ENCODE measurements at regions not wholly inside any gene's neighbourhood (a gene's known extent, or its start where the extent isn't known, plus 50 kb on each side); places are given as distances from the start of the nearest gene placed in this dataset.

DNA sequence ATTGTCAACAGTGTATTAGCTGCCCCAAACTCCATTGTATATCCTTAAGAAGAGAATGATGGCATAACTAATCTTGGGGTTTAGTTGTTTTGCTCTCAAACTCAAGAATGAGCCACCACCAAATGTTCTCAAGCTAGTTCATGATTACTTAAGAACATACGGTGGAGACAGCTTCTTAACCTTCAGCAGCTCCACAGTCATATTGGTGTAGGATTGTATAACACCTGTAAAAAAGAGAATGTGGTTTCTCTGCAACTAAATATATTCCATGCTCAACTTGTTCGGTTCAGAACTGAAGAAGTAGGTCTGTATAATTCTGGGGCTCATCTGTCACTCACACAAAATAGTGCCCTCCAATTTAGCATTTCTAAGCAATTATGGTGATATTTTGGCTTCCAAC is 177.9 kb upstream of the DUSP10 start:
- no peak for DNase-seq (ENCODE audit: low spot score)
- in situ Hi-C loops (cut with MboI; ENCODE audit: low sequenced_read_pairs, unreplicated experiment) = no loop called here
- TF ChIP-seq, protein P1, sequence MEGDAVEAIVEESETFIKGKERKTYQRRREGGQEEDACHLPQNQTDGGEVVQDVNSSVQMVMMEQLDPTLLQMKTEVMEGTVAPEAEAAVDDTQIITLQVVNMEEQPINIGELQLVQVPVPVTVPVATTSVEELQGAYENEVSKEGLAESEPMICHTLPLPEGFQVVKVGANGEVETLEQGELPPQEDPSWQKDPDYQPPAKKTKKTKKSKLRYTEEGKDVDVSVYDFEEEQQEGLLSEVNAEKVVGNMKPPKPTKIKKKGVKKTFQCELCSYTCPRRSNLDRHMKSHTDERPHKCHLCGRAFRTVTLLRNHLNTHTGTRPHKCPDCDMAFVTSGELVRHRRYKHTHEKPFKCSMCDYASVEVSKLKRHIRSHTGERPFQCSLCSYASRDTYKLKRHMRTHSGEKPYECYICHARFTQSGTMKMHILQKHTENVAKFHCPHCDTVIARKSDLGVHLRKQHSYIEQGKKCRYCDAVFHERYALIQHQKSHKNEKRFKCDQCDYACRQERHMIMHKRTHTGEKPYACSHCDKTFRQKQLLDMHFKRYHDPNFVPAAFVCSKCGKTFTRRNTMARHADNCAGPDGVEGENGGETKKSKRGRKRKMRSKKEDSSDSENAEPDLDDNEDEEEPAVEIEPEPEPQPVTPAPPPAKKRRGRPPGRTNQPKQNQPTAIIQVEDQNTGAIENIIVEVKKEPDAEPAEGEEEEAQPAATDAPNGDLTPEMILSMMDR (IDR thresholded peaks at IDR 0.05; ENCODE audit: borderline replicate concordance, control extremely low read depth, extremely low read depth, insufficient read depth, missing control alignments) = no peak

DNA sequence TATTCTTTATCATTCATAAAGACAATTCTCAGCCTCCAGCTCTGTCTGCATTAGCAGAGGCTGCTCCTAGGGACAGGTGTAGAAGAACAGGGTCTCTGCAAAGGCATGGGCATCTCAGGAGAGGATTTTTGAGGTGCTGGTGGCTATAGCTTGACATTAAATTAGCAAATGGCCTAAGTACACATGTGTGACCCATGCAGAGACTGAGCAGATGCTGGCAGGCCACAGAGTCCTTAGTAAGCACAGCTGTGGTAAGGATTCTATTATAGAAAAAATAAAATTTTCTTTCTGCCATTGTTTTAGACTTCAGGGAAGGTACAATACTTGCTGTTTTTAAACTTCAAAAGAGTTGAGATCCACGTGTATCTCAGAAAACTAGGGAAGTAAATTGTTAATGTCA is 177.5 kb upstream of the DUSP10 start:
- DNase-seq (ENCODE audit: low spot score) = no peak
- in situ Hi-C loops (cut with MboI; ENCODE audit: low sequenced_read_pairs, unreplicated experiment) = no loop called here
- TF ChIP-seq, protein P1 (IDR thresholded peaks at IDR 0.05; ENCODE audit: borderline replicate concordance, control extremely low read depth, extremely low read depth, insufficient read depth, missing control alignments) = no peak

DNA sequence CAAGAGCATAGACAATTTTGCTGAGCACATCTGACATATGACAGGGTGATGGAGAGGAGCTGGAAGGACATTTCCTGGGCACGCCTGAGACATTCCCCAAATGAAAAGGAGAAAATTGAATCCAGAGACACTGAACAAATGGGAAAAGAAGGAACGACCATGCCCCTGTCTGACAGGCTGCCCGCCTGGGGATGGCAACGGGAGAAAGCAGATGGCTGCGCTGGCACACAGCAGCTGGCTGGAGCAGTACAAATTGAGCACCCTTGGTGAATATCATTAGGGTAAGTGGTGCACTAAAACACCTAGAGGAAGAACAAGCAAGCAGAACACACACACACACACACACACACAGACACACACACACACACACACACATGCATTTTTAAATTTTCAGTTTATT is 174.3 kb upstream of the DUSP10 start:
- DNase-seq (ENCODE audit: low spot score) = no peak
- in situ Hi-C loops (cut with MboI; ENCODE audit: low sequenced_read_pairs, unreplicated experiment) = no loop called here
- TF ChIP-seq, protein P1 (IDR thresholded peaks at IDR 0.05; ENCODE audit: borderline replicate concordance, control extremely low read depth, extremely low read depth, insufficient read depth, missing control alignments) = no peak

DNA sequence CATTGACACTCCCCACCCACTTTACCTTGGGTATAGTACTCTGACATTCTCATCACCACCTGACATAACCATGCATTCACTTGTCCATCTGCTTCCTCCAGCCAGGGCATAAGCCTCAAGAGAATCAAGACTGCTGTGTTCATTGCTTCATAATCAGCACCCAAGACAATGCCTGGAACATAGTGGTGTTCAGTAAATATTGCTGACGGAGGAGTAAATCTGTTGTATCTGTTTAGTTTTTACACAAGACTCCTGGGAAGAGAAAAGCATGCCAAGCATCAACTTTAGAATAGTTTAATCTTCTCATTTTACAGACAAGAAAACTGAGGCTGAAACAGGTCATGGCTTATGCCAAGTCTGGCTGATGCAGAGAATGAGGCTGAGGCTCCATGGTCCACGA is 173.9 kb upstream of the DUSP10 start:
- in situ Hi-C loops (cut with MboI; ENCODE audit: low sequenced_read_pairs, unreplicated experiment) = no loop called here
- TF ChIP-seq, protein P1 (IDR thresholded peaks at IDR 0.05; ENCODE audit: borderline replicate concordance, control extremely low read depth, extremely low read depth, insufficient read depth, missing control alignments) = no peak
- DNase-seq (ENCODE audit: low spot score) = no peak

DNA sequence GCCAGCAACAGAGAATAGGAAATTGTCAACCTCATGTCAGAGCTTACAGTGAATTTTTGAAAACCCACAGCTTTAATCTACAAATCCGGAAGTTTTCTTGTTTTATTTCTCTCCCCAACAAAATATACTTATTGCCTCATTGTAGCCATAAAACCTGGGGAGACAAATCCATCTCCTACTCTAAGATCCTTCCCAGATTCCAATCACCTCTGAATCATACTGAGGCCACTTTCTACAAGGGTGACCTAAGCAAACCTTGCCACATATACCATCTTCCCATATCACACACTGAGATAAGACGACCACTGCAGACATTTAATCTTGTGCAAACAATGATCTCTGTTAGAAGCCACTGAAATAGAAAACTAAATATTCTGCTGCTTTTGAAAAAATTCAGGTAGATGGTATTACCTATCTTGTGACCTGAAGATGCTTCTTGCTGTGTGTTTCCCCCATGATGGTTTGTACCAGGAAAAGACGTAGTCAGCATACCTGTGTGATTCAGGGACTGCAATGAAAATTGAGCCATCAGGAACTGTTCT is 171.5 kb upstream of the DUSP10 start:
- TF ChIP-seq, protein P1 (IDR thresholded peaks at IDR 0.05; ENCODE audit: borderline replicate concordance, control extremely low read depth, extremely low read depth, insufficient read depth, missing control alignments) = no peak
- in situ Hi-C loops (cut with MboI; ENCODE audit: low sequenced_read_pairs, unreplicated experiment) = no loop called here
- DNase-seq (ENCODE audit: low spot score) = no peak

DNA sequence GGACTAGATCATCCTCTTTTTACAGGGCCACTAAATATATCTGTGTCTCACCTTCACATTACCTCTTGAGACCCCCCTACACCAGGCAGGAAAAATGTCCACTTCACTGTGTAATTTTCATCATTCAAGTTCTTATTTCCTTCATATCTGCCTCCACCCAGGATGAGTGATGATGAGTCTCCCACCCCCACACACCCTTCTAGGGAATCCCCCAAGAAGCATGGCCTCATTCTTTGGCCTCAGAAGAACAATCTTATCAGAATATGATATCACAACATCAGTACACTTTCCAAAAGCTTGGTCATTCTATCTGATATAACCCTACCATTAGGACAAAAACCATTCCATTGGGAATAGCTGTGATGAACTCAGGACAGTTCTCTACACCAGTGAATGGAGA is 170.3 kb upstream of the DUSP10 start:
- TF ChIP-seq, protein P1 (IDR thresholded peaks at IDR 0.05; ENCODE audit: borderline replicate concordance, control extremely low read depth, extremely low read depth, insufficient read depth, missing control alignments) = no peak
- in situ Hi-C loops (cut with MboI; ENCODE audit: low sequenced_read_pairs, unreplicated experiment) = no loop called here
- DNase-seq (ENCODE audit: low spot score) = no peak

DNA sequence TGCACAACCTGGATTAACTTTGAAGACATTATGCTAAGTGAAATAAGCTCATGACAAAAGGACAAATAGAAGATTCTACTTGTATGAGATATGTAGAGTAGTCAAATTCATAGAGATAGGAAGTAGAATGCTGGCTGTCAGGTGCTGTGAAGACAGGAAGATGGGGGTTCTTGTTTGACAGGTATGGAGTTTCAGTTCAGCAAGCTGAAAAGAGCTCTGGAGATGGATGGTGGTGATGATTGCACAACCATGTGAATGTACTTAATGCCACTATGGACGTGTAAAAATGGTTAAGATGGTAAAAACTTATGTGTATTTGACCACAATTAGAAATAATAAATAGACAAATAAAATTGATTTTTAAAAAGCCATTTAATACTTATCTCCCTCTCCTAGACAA is 169.8 kb upstream of the DUSP10 start:
- DNase-seq (ENCODE audit: low spot score) = no peak
- in situ Hi-C loops (cut with MboI; ENCODE audit: low sequenced_read_pairs, unreplicated experiment) = no loop called here
- TF ChIP-seq, protein P1 (IDR thresholded peaks at IDR 0.05; ENCODE audit: borderline replicate concordance, control extremely low read depth, extremely low read depth, insufficient read depth, missing control alignments) = no peak

Measured in GM13976 (cell line).